ENCODE measurements at regions not wholly inside any gene's neighbourhood (a gene's known extent, or its start where the extent isn't known, plus 50 kb on each side); places are given as distances from the start of the nearest gene placed in this dataset.

- intact Hi-C loops (cut with DNase I), result no loop called here
Observed at GRCh38 chr4:156710365-156711192, 261.0 kb downstream of the PDGFC start.

GRCh38 chr4:156705311-156705710 is 266.3 kb downstream of the PDGFC start:
- intact Hi-C loops (cut with DNase I), result no loop called here
- DNase-seq (ENCODE audit: low spot score), result no peak

More at GRCh38 chr4:156710365-156711192, 261.0 kb downstream of the PDGFC start:
- no peak for DNase-seq (ENCODE audit: low spot score)

DNA sequence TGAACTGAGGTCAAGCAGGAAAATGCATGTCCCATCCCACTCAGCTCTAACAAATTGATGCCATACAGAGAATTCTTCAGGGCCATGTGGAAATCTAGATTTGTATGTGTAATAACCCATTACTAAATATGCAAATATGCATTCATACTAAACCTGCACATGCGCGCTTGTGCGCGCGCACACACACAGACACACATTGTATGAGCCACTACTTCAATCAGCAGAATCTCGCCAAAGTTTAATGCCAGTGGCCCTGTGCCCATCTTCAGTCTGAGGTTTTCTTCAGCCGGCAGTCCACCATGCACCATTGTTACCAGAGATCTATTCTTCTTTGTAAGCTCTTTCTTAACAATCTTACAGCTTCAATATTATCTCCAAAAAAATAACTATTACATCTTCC is 276.4 kb downstream of the PDGFC start:
- intact Hi-C loops (cut with DNase I), result no loop called here
- DNase-seq (ENCODE audit: low spot score), result no peak

- DNase-seq (ENCODE audit: low spot score), result no peak
- intact Hi-C loops (cut with DNase I), result no loop called here
Observed at GRCh38 chr4:156694413-156694812, 277.2 kb downstream of the PDGFC start.

DNA sequence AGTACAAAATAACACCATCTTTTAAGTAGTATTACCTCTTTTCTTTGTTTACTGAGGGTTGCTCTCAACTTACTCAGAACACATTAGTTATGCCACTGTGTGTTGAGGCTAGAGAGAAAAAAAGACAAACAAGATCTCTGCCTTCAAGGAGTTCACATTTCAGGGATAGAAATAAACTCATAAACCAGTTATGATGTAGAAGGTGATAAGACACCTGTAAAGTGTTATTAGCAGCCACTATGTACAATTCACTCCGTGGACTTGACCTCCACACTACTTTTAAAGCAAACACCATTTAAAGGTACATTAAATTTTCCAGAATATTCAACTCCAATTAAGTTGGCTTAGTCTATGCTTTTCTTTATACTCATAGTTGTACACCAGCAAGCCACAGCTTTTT is 278.0 kb downstream of the PDGFC start:
- DNase-seq (ENCODE audit: low spot score), result no peak
- intact Hi-C loops (cut with DNase I), result no loop called here

DNA sequence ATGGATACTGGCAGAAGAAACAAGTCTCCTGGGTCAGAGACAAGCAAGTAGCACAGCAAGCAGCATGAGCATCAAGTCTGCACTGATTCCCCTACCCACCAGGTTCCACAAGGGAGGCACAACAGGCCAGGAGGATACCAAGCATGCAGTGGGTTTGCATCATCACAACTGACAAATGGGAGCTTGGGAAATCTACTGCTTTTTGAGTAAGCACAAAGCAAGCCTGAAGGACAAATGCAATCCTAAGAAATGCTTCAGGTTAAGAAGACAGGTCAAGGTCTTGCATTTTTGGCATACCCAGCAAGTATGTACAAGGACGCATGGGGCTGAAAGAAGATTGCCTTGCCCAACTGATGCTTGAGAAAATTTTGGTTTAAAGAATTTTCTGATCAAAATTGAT is 279.6 kb downstream of the PDGFC start:
- intact Hi-C loops (cut with DNase I), result no loop called here

GRCh38 chr4:156690572-156690971 is 281.0 kb downstream of the PDGFC start:
- intact Hi-C loops (cut with DNase I), result no loop called here
- DNase-seq (ENCODE audit: low spot score), result no peak

More for the DNA sequence above, 279.6 kb downstream of the PDGFC start:
- DNase-seq (ENCODE audit: low spot score), result no peak

DNA sequence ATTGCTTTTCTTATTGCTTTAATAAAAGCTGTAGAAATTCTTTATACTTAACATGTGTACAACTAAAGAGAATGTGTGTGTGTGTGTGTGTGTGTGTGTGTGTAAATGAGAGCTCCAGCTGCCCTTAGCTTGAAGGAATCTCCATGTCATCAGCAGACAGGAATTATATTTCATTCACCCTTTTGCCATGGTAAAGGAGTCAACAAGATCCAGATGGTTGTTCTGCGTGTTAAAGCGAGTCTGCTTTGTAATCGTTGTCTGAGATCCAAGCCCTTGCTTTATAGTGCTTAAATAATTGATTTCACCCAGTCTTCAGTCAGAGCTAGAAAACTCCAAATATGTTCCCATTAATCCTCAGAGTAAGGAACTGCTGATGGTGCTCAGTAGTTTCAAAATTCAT is 285.5 kb downstream of the PDGFC start:
- no peak for DNase-seq (ENCODE audit: low spot score)

GRCh38 chr4:156685308-156685707 is 286.3 kb downstream of the PDGFC start:
- intact Hi-C loops (cut with DNase I), result no loop called here
- DNase-seq (ENCODE audit: low spot score), result no peak

More for the DNA sequence above, 285.5 kb downstream of the PDGFC start:
- intact Hi-C loops (cut with DNase I), result no loop called here

- no peak for DNase-seq (ENCODE audit: low spot score)
- intact Hi-C loops (cut with DNase I), result no loop called here
Observed at GRCh38 chr4:156677656-156678055, 293.9 kb downstream of the PDGFC start.

DNA sequence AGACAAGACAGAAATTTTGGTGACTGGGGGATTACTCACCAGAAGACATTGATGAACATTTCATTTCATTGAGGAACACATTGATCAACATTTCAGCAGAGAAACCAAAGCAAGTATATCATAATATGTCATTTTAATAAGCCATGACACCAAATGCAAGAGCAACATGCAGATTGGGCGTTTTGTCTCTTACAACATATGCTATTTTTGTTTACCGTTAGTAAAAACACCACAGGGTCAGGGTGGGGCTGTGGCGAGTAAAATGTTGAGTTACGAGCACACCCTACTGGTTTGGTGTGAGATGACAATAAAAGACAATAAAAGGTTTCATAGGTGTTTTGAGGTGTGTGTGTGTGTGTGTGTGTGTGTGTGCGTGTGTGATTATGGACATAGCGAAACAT is 294.5 kb downstream of the PDGFC start:
- intact Hi-C loops (cut with DNase I), result no loop called here
- DNase-seq (ENCODE audit: low spot score), result no peak

DNA sequence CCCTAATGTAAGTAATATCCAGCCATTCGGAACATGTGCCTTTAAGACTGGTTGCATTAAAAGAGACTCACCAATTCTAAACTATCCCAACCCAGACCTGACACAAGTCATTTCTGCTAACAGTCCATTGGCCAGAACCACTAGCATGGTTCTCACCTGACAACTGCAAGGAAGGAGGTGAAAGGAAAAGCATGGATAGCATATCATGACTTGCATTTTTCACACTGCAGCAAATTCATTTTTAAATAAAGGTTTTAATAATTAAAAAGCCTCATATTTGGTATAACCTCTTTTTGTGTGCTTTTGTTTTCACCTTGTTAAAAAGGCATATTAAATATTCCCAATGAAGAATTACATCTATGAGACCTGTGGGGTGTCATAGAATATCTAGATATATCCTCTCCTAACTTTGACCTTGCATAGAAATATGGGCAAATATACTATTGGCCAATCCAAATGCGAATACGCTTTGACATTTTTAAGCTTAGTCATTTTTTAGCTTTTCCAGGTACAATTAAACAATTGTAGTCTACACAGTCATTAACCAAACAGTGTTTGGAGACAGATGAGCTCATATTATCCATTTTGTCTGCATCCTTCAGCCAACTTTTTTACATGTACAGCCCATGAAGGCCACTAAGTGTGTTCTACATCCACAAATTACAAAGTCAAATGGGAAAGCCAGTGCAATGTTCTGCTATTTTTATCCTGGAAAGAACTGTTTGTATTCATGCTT is 295.3 kb downstream of the PDGFC start:
- intact Hi-C loops (cut with DNase I), result no loop called here

GRCh38 chr4:156673483-156673882 is 298.1 kb downstream of the PDGFC start:
- intact Hi-C loops (cut with DNase I), result no loop called here

More for the DNA sequence above, 295.3 kb downstream of the PDGFC start:
- no peak for DNase-seq (ENCODE audit: low spot score)

DNA sequence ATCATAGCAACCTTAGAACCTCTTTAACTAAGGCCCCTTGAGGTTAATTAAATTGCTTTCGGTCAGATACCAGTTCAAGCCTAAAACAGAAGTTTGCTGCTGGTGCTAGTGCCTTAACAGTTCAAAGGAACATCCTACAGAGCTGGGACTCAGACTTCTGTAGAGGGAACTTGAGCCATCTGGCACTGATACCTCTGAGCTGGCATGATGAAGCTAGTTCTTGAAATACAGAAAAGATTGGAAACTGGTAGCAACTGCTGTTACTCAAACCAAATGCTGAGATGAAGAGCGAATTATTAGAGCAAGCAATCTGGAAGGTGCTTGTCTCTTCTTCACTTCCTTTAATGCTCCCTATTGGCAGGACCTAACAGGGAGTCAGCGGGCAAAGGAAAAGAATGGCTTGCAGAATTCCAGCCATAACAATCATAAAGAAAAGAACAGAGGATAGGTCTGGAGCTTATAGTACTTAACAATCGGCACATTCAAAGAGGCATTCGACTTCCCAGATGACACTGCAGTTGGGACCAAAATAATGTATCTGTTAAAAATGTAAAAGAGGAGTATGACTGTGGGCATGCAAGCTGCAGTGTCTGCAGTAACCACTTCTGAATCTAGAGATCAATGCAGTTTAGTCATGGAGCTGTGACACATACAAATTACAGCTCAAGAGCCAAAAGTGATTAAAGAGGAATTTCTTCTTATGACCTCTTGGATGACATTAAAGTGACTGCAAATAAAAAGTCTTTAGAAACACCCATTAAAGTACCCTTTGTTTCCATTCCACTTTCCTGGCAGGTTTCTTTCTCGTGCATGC is 298.9 kb downstream of the PDGFC start:
- intact Hi-C loops (cut with DNase I), result no loop called here

More at GRCh38 chr4:156673483-156673882, 298.1 kb downstream of the PDGFC start:
- DNase-seq (ENCODE audit: low spot score), result no peak

GRCh38 chr4:156665780-156666366 is 305.7 kb downstream of the PDGFC start:
- DNase-seq (ENCODE audit: low spot score), result no peak
- intact Hi-C loops (cut with DNase I), result no loop called here

More for the DNA sequence above, 298.9 kb downstream of the PDGFC start:
- no peak for DNase-seq (ENCODE audit: low spot score)

DNA sequence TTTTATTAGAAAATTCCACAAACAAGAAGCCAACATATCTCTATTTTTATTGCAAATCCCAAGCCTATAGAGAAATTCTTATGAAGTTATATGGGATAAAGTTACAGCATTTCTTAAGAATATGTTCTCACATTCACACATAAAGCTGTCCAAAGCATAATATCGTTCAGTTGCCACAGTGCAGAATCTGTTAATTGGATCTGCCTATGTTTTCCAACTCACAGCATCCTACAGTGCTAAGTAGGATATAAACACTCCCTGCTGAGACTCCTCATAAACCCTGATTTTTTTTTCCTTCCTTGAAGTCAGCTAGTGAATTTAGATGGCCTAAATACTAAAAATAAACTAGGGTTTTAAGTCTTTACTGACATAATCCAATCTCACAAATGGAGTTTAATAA is 307.9 kb downstream of the PDGFC start:
- no peak for DNase-seq (ENCODE audit: low spot score)
- intact Hi-C loops (cut with DNase I), result no loop called here

DNA sequence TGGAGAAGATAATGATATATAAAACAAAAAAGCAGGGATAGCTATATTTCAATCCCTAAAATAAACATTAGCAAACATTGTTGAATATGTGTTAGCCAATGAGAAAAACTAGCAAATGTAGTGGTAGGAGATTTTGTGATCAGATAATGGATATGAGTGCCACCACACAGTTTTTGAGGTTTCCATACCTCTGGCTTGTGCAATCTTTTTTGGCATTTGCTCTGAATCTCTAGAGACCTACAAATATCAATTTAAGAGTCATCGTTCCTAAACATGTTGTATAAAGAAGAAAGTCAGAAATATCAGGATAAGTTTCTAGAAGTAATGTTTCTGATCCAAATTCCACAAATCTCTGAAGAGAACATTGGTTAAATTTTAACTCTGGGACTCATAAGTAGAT is 308.7 kb downstream of the PDGFC start:
- intact Hi-C loops (cut with DNase I), result no loop called here
- DNase-seq (ENCODE audit: low spot score), result no peak

- intact Hi-C loops (cut with DNase I), result no loop called here
- DNase-seq (ENCODE audit: low spot score), result no peak
Observed at GRCh38 chr4:156661555-156661954, 310.0 kb downstream of the PDGFC start.

GRCh38 chr4:156660465-156660864 is 311.1 kb downstream of the PDGFC start:
- no peak for DNase-seq (ENCODE audit: low spot score)
- intact Hi-C loops (cut with DNase I), result no loop called here

GRCh38 chr4:156659983-156660382 is 311.6 kb downstream of the PDGFC start:
- no peak for DNase-seq (ENCODE audit: low spot score)
- intact Hi-C loops (cut with DNase I), result no loop called here

All from cardiac septum (tissue), 1 donor.